ENCODE measurements at regions not wholly inside any gene's neighbourhood (a gene's known extent, or its start where the extent isn't known, plus 50 kb on each side); places are given as distances from the start of the nearest gene placed in this dataset.

DNA sequence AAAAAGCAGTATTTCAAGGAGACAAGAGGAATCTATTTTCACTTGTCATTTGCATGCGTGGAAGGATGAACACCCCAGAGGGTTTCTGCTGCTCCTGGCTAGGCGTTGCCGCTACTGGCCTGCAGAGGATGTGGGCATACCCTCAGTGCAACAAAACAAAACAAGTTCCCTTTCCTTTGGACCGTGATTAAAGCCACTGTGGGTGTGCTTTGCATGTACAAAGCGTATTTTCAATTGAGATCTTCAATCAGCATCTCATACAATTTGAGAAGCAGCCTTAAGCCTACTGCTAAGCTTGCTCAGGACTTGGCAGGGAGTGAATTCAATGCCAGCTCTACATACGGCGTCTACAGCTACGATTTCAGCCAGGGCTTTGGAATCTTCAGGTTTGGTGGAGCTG, 298.4 kb downstream of the LPIN1 start:
- Histone ChIP-seq H3K79me2 (ENCODE audit: control insufficient read depth, insufficient read depth, low read length) (no peaks in the 10 kb centered on the region), H2BK120ac (ENCODE audit: low read depth, low read length) (no peak overlapping the region), H3K56ac (ENCODE audit: low read length) (no peak overlapping the region), H4K5ac (ENCODE audit: low read length) (no peak overlapping the region), H3K18ac (ENCODE audit: low read length) (no peak overlapping the region), H3K9ac (ENCODE audit: low read length) (no peak overlapping the region), H3K27ac (ENCODE audit: low read depth, low read length) (no peak overlapping the region), H3K79me1 (ENCODE audit: low read length) (no peaks in the 10 kb centered on the region), H2BK15ac (replicated peaks; ENCODE audit: low read depth) (no peak overlapping the region), H2BK5ac (ENCODE audit: low read length) (no peak overlapping the region), H3K4ac (ENCODE audit: low read depth, low read length) (no peak overlapping the region), H3K27me3 (ENCODE audit: insufficient read depth, low read length, poor library complexity) (no peaks in the 10 kb centered on the region), H3K36me3 (ENCODE audit: control insufficient read depth, insufficient read depth, low read length) (no peaks in the 10 kb centered on the region), H2AK5ac (ENCODE audit: low read length) (no peak overlapping the region), H4K8ac (ENCODE audit: low read depth, low read length) (no peak overlapping the region), H3K4me3 (ENCODE audit: low read length) (no peak overlapping the region), H3K4me2 (ENCODE audit: low read length) (no peak overlapping the region), H3K23ac (ENCODE audit: low read length) (no peak overlapping the region), H3K4me1 (ENCODE audit: control insufficient read depth, low read depth, low read length) (no peaks in the 10 kb centered on the region)
- WGBS (ENCODE audit: extremely low coverage, insufficient coverage, low lambda C conversion rate): no CpG with 5 or more reads among the region's 8 CpGs
- no peak for DNase-seq

DNA sequence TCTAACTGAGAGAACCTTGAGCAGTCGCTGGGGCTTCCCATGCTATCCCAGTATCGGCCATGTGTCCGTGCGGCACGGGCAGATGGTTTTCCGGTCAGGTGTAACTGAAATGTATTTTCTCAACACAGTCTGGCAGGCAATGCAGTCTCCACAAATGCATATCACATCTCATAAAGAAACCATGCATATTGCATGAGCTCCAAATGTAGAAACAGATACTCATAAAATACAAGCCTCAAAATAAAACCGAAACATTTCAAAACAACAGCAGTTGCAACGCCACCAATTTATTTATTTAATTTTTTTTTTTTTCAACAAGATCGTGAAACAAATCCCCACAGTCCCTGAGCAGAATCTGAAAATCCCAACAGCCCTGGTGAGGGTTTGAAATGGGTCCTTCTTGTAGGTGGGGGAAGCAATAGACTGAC, 299.4 kb downstream of the LPIN1 start:
- H3K4me1 ChIP-seq (ENCODE audit: control insufficient read depth, low read depth, low read length): no peaks in the 10 kb centered on the region
- H4K8ac ChIP-seq (ENCODE audit: low read depth, low read length): no peak overlapping the region
- no peak overlapping the region for H2AK5ac ChIP-seq (ENCODE audit: low read length)
- no peaks in the 10 kb centered on the region for H3K79me2 ChIP-seq (ENCODE audit: control insufficient read depth, insufficient read depth, low read length)
- DNase-seq: no peak
- WGBS (ENCODE audit: extremely low coverage, insufficient coverage, low lambda C conversion rate): 100% methylated on average over 2 of the region's 9 CpGs
- H3K36me3 ChIP-seq (ENCODE audit: control insufficient read depth, insufficient read depth, low read length): no peaks in the 10 kb centered on the region
- H3K4ac ChIP-seq (ENCODE audit: low read depth, low read length): no peak overlapping the region
- H3K27me3 ChIP-seq (ENCODE audit: insufficient read depth, low read length, poor library complexity): no peaks in the 10 kb centered on the region
- H2BK5ac ChIP-seq (ENCODE audit: low read length): no peak overlapping the region
- H2BK15ac ChIP-seq (replicated peaks; ENCODE audit: low read depth): no peak overlapping the region
- H3K4me2 ChIP-seq (ENCODE audit: low read length): no peak overlapping the region
- H3K9ac ChIP-seq (ENCODE audit: low read length): no peak overlapping the region
- H3K23ac ChIP-seq (ENCODE audit: low read length): no peak overlapping the region
- no peak overlapping the region for H3K4me3 ChIP-seq (ENCODE audit: low read length)
- H3K18ac ChIP-seq (ENCODE audit: low read length): no peak overlapping the region
- H2BK120ac ChIP-seq (ENCODE audit: low read depth, low read length): no peak overlapping the region
- H3K56ac ChIP-seq (ENCODE audit: low read length): no peak overlapping the region
- H3K27ac ChIP-seq (ENCODE audit: low read depth, low read length): no peak overlapping the region
- no peak overlapping the region for H4K5ac ChIP-seq (ENCODE audit: low read length)
- no peaks in the 10 kb centered on the region for H3K79me1 ChIP-seq (ENCODE audit: low read length)

DNA sequence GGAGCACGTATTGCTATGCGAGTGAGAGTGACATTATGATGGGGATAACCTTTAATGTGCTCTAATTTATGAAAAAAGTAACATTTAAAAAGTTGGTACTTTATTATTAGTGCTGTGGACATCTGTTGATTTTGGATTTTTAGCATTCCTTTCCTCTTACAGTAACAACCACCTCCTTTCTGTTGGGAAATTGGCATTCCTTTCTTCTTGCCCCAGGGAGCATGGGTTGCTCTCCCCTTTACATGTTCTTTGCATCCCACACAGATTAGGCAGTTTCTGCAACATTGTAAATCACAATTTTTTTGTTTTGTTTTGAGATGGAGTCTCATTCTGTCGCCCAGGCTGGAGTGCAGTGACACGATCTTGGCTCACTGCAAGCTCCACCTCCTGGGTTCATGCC, 300.2 kb downstream of the LPIN1 start:
- Histone ChIP-seq H3K9ac (ENCODE audit: low read length) (no peak overlapping the region), H3K27me3 (ENCODE audit: insufficient read depth, low read length, poor library complexity) (no peaks in the 10 kb centered on the region), H2BK120ac (ENCODE audit: low read depth, low read length) (no peak overlapping the region), H3K4me1 (ENCODE audit: control insufficient read depth, low read depth, low read length) (no peaks in the 10 kb centered on the region), H2BK5ac (ENCODE audit: low read length) (no peak overlapping the region), H3K56ac (ENCODE audit: low read length) (no peak overlapping the region), H3K23ac (ENCODE audit: low read length) (no peak overlapping the region), H4K5ac (ENCODE audit: low read length) (no peak overlapping the region), H4K8ac (ENCODE audit: low read depth, low read length) (no peak overlapping the region), H3K79me2 (ENCODE audit: control insufficient read depth, insufficient read depth, low read length) (no peaks in the 10 kb centered on the region), H3K27ac (ENCODE audit: low read depth, low read length) (no peak overlapping the region), H3K18ac (ENCODE audit: low read length) (no peak overlapping the region), H2AK5ac (ENCODE audit: low read length) (no peak overlapping the region), H3K4me3 (ENCODE audit: low read length) (no peak overlapping the region), H3K4ac (ENCODE audit: low read depth, low read length) (no peak overlapping the region), H3K79me1 (ENCODE audit: low read length) (no peaks in the 10 kb centered on the region), H3K36me3 (ENCODE audit: control insufficient read depth, insufficient read depth, low read length) (no peaks in the 10 kb centered on the region), H3K4me2 (ENCODE audit: low read length) (no peak overlapping the region), H2BK15ac (replicated peaks; ENCODE audit: low read depth) (no peak overlapping the region)
- peak; percentile 46 for DNase-seq
- WGBS (ENCODE audit: extremely low coverage, insufficient coverage, low lambda C conversion rate): no CpG with 5 or more reads among the region's 4 CpGs

GRCh38 chr2:12047761-12048160, 301.3 kb downstream of the LPIN1 start:
- Histone ChIP-seq H3K27ac (ENCODE audit: low read depth, low read length) (no peak overlapping the region), H3K79me1 (ENCODE audit: low read length) (no peaks in the 10 kb centered on the region), H3K9ac (ENCODE audit: low read length) (no peak overlapping the region), H3K4me3 (ENCODE audit: low read length) (no peak overlapping the region), H2BK5ac (ENCODE audit: low read length) (no peak overlapping the region), H2BK120ac (ENCODE audit: low read depth, low read length) (no peak overlapping the region), H3K18ac (ENCODE audit: low read length) (no peak overlapping the region), H3K79me2 (ENCODE audit: control insufficient read depth, insufficient read depth, low read length) (no peaks in the 10 kb centered on the region), H4K5ac (ENCODE audit: low read length) (no peak overlapping the region), H3K27me3 (ENCODE audit: insufficient read depth, low read length, poor library complexity) (no peaks in the 10 kb centered on the region), H2BK15ac (replicated peaks; ENCODE audit: low read depth) (no peak overlapping the region), H3K4me1 (ENCODE audit: control insufficient read depth, low read depth, low read length) (no peaks in the 10 kb centered on the region), H3K4ac (ENCODE audit: low read depth, low read length) (no peak overlapping the region), H3K23ac (ENCODE audit: low read length) (no peak overlapping the region), H2AK5ac (ENCODE audit: low read length) (no peak overlapping the region), H4K8ac (ENCODE audit: low read depth, low read length) (no peak overlapping the region), H3K4me2 (ENCODE audit: low read length) (no peak overlapping the region), H3K56ac (ENCODE audit: low read length) (no peak overlapping the region), H3K36me3 (ENCODE audit: control insufficient read depth, insufficient read depth, low read length) (no peaks in the 10 kb centered on the region)
- DNase-seq: no peak

DNA sequence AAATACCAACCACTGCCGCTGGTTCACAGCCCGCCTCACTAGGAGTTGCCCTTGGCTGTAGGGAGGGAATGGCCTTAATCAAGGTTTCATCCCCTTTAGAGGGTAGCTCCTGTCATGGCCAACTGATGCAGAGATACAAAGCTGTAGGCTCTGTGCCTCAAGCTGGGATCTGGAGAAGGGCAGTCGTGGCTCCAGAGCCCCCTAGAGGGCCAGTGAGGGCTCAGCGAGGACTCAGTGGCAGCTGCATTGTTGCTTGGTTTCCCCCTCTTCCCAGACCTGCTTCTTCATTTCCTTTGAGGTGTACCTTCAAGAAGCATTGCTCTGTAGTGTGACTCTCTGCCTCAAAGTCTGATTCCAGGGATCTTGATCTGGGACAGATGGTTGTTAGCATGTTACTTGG, 302.1 kb downstream of the LPIN1 start:
- no peak overlapping the region for H3K4me3 ChIP-seq (ENCODE audit: low read length)
- no peak overlapping the region for H3K23ac ChIP-seq (ENCODE audit: low read length)
- no peaks in the 10 kb centered on the region for H3K4me1 ChIP-seq (ENCODE audit: control insufficient read depth, low read depth, low read length)
- no peaks in the 10 kb centered on the region for H3K79me1 ChIP-seq (ENCODE audit: low read length)
- H2AK5ac ChIP-seq (ENCODE audit: low read length): no peak overlapping the region
- H3K18ac ChIP-seq (ENCODE audit: low read length): no peak overlapping the region
- H2BK5ac ChIP-seq (ENCODE audit: low read length): no peak overlapping the region
- H3K9ac ChIP-seq (ENCODE audit: low read length): no peak overlapping the region
- peak; percentile 69 for DNase-seq
- H3K27me3 ChIP-seq (ENCODE audit: insufficient read depth, low read length, poor library complexity): no peaks in the 10 kb centered on the region
- no peaks in the 10 kb centered on the region for H3K36me3 ChIP-seq (ENCODE audit: control insufficient read depth, insufficient read depth, low read length)
- H3K4ac ChIP-seq (ENCODE audit: low read depth, low read length): no peak overlapping the region
- no peak overlapping the region for H2BK120ac ChIP-seq (ENCODE audit: low read depth, low read length)
- H3K4me2 ChIP-seq (ENCODE audit: low read length): no peak overlapping the region
- no peak overlapping the region for H4K8ac ChIP-seq (ENCODE audit: low read depth, low read length)
- H2BK15ac ChIP-seq (replicated peaks; ENCODE audit: low read depth): no peak overlapping the region
- H3K79me2 ChIP-seq (ENCODE audit: control insufficient read depth, insufficient read depth, low read length): no peaks in the 10 kb centered on the region
- H3K27ac ChIP-seq (ENCODE audit: low read depth, low read length): no peak overlapping the region
- no CpG with 5 or more reads among the region's 4 CpGs for WGBS (ENCODE audit: extremely low coverage, insufficient coverage, low lambda C conversion rate)
- H3K56ac ChIP-seq (ENCODE audit: low read length): no peak overlapping the region
- no peak overlapping the region for H4K5ac ChIP-seq (ENCODE audit: low read length)

- no peak overlapping the region for H2AK5ac ChIP-seq (ENCODE audit: low read length)
- no peak overlapping the region for H4K5ac ChIP-seq (ENCODE audit: low read length)
- DNase-seq: no peak
- H3K79me1 ChIP-seq (ENCODE audit: low read length): no peaks in the 10 kb centered on the region
- H2BK5ac ChIP-seq (ENCODE audit: low read length): no peak overlapping the region
- no peak overlapping the region for H3K4me2 ChIP-seq (ENCODE audit: low read length)
- H2BK15ac ChIP-seq (replicated peaks; ENCODE audit: low read depth): no peak overlapping the region
- H3K36me3 ChIP-seq (ENCODE audit: control insufficient read depth, insufficient read depth, low read length): no peaks in the 10 kb centered on the region
- no peak overlapping the region for H3K18ac ChIP-seq (ENCODE audit: low read length)
- no peak overlapping the region for H3K27ac ChIP-seq (ENCODE audit: low read depth, low read length)
- H3K4me1 ChIP-seq (ENCODE audit: control insufficient read depth, low read depth, low read length): no peaks in the 10 kb centered on the region
- no peak overlapping the region for H4K8ac ChIP-seq (ENCODE audit: low read depth, low read length)
- H2BK120ac ChIP-seq (ENCODE audit: low read depth, low read length): no peak overlapping the region
- H3K4ac ChIP-seq (ENCODE audit: low read depth, low read length): no peak overlapping the region
- no peaks in the 10 kb centered on the region for H3K27me3 ChIP-seq (ENCODE audit: insufficient read depth, low read length, poor library complexity)
- H3K23ac ChIP-seq (ENCODE audit: low read length): no peak overlapping the region
- no peaks in the 10 kb centered on the region for H3K79me2 ChIP-seq (ENCODE audit: control insufficient read depth, insufficient read depth, low read length)
- H3K9ac ChIP-seq (ENCODE audit: low read length): no peak overlapping the region
- no peak overlapping the region for H3K4me3 ChIP-seq (ENCODE audit: low read length)
- no CpG with 5 or more reads among the region's 6 CpGs for WGBS (ENCODE audit: extremely low coverage, insufficient coverage, low lambda C conversion rate)
- H3K56ac ChIP-seq (ENCODE audit: low read length): no peak overlapping the region
Measured at GRCh38 chr2:12050396-12050795, 304.0 kb downstream of the LPIN1 start.

Data from mesendoderm (in vitro differentiated cells).